HepG2 (cell line): ENCODE measurements at regions not wholly inside any gene's neighbourhood (a gene's known extent, or its start where the extent isn't known, plus 50 kb on each side); places are given as distances from the start of the nearest gene placed in this dataset.

Experiments
- HNF4A ChIP-seq: sonication (generic); formaldehyde crosslinking; IDR thresholded peaks from 2 replicates; pipeline ENCODE4 v1.4.0; 2020; ENCODE audit warnings: missing genetic modification reagents
- HNF4G ChIP-seq, 2 experiments: sonication (generic) in 1 of 2; formaldehyde crosslinking in 1 of 2; IDR thresholded peaks; 2 replicates each; pipeline versions ENCODE4 v1.4.0 to v1.6.1; 2011 to 2020; ENCODE audit warnings: borderline replicate concordance in 2 of 2, low read depth in 2 of 2, mild to moderate bottlenecking in 2 of 2, low read length in 1 of 2, missing genetic modification reagents in 1 of 2, moderate library complexity in 1 of 2
- NFIC ChIP-seq: IDR thresholded peaks from 2 replicates; pipeline ENCODE4 v1.6.1; 2012; ENCODE audit warnings: mild to moderate bottlenecking, low read length, inconsistent platforms
- PRDM4 ChIP-seq: sonication (generic); formaldehyde crosslinking; IDR thresholded peaks from 2 replicates; pipeline ENCODE4 v1.9.0; 2021; ENCODE audit warnings: missing genetic modification reagents, borderline replicate concordance
- RAD21 ChIP-seq: fragments of 450-650 bp; formaldehyde crosslinking; IDR thresholded peaks from 2 replicates; pipeline ENCODE4 v1.5.0; 2020; ENCODE audit warnings: mild to moderate bottlenecking
- RFXAP ChIP-seq: sonication (generic); formaldehyde crosslinking; IDR thresholded peaks from 2 replicates; pipeline ENCODE4 v1.4.0; 2020; ENCODE audit warnings: missing genetic modification reagents, borderline replicate concordance
- RNF2 ChIP-seq: fragments of 450-650 bp; conservative IDR thresholded peaks from 2 replicates; pipeline ENCODE4 v1.6.1; 2016; ENCODE audit warnings: low read depth
- SAP130 ChIP-seq: IDR thresholded peaks from 2 replicates; pipeline ENCODE4 v1.6.1; 2016; ENCODE audit warnings: low read depth
- STAG1 ChIP-seq: sonication (generic); formaldehyde crosslinking; IDR thresholded peaks from 2 replicates; pipeline ENCODE4 v1.4.0; 2020; ENCODE audit warnings: missing genetic modification reagents
- ZBTB20 ChIP-seq: sonication (generic); formaldehyde crosslinking; IDR thresholded peaks from 2 replicates; pipeline ENCODE4 v1.8.1; 2023; ENCODE audit warnings: missing genetic modification reagents, low read depth, mild to moderate bottlenecking, borderline replicate concordance
- ZBTB33 ChIP-seq: sonication (generic); formaldehyde crosslinking; IDR thresholded peaks from 2 replicates; pipeline ENCODE4 v1.4.0; 2020; ENCODE audit warnings: missing genetic modification reagents
- ZMYM3 ChIP-seq: sonication (generic); formaldehyde crosslinking; IDR thresholded peaks from 2 replicates; pipeline ENCODE4 v1.5.1; 2020; ENCODE audit warnings: mild to moderate bottlenecking, missing genetic modification reagents
- ZNF280D ChIP-seq: sonication (generic); formaldehyde crosslinking; IDR thresholded peaks from 2 replicates; pipeline ENCODE4 v1.5.1; 2020; ENCODE audit warnings: mild to moderate bottlenecking, missing genetic modification reagents
- TF ChIP-seq, protein P1 (sequence below): IDR thresholded peaks from 2 replicates; pipeline ENCODE4 v1.6.1; 2018; ENCODE audit warnings: missing genetic modification reagents
- TF ChIP-seq, protein P2 (sequence below): sonication (generic); formaldehyde crosslinking; IDR thresholded peaks from 2 replicates; pipeline ENCODE4 v1.5.0; 2020; ENCODE audit warnings: mild to moderate bottlenecking, missing genetic modification reagents

GRCh38 chr1:39132505-39133339, 71.8 kb upstream of the MACF1 start (continued):
- TF ChIP-seq RFXAP (CRISPR knock-in tag) (0 out of 2 replicates have a peak, but pooled peaks have one; percentile 28), ZBTB33 (CRISPR knock-in tag) (peak; percentile 85), RAD21 (CRISPR knock-in tag) (peak; percentile 67), ZNF280D (CRISPR knock-in tag) (no peak), PRDM4 (CRISPR knock-in tag) (no peak), HNF4G (IDR thresholded peaks at IDR 0.05; ENCODE audit: borderline replicate concordance, low read depth, low read length) (peak; percentile 15; the same call in 1 of the 2 replicates), HNF4G (CRISPR knock-in tag; IDR thresholded peaks at IDR 0.05; ENCODE audit: borderline replicate concordance, low read depth) (peak; percentile 19; the same call in 1 of the 2 replicates), ZMYM3 (CRISPR knock-in tag) (peak; percentile 38; the same call in 1 of the 2 replicates), ZBTB20 (CRISPR knock-in tag) (no peak), HNF4A (CRISPR knock-in tag) (peak; percentile 73), NFIC (no peak), RNF2 (no peak), STAG1 (peak; percentile 70), SAP130 (CRISPR knock-in tag) (peak; percentile 72)
- TF ChIP-seq, protein P1, sequence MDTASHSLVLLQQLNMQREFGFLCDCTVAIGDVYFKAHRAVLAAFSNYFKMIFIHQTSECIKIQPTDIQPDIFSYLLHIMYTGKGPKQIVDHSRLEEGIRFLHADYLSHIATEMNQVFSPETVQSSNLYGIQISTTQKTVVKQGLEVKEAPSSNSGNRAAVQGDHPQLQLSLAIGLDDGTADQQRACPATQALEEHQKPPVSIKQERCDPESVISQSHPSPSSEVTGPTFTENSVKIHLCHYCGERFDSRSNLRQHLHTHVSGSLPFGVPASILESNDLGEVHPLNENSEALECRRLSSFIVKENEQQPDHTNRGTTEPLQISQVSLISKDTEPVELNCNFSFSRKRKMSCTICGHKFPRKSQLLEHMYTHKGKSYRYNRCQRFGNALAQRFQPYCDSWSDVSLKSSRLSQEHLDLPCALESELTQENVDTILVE, result no peak
- TF ChIP-seq, protein P2, sequence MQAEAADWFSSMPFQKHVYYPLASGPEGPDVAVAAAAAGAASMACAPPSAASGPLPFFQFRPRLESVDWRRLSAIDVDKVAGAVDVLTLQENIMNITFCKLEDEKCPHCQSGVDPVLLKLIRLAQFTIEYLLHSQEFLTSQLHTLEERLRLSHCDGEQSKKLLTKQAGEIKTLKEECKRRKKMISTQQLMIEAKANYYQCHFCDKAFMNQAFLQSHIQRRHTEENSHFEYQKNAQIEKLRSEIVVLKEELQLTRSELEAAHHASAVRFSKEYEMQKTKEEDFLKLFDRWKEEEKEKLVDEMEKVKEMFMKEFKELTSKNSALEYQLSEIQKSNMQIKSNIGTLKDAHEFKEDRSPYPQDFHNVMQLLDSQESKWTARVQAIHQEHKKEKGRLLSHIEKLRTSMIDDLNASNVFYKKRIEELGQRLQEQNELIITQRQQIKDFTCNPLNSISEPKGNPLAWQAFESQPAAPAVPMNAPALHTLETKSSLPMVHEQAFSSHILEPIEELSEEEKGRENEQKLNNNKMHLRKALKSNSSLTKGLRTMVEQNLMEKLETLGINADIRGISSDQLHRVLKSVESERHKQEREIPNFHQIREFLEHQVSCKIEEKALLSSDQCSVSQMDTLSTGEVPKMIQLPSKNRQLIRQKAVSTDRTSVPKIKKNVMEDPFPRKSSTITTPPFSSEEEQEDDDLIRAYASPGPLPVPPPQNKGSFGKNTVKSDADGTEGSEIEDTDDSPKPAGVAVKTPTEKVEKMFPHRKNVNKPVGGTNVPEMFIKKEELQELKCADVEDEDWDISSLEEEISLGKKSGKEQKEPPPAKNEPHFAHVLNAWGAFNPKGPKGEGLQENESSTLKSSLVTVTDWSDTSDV (CRISPR knock-in tag), result no peak
